ENCODE measurements at regions not wholly inside any gene's neighbourhood (a gene's known extent, or its start where the extent isn't known, plus 50 kb on each side); places are given as distances from the start of the nearest gene placed in this dataset.

- H3K27ac ChIP-seq, result no peak overlapping the region
- TF ChIP-seq, protein P1, sequence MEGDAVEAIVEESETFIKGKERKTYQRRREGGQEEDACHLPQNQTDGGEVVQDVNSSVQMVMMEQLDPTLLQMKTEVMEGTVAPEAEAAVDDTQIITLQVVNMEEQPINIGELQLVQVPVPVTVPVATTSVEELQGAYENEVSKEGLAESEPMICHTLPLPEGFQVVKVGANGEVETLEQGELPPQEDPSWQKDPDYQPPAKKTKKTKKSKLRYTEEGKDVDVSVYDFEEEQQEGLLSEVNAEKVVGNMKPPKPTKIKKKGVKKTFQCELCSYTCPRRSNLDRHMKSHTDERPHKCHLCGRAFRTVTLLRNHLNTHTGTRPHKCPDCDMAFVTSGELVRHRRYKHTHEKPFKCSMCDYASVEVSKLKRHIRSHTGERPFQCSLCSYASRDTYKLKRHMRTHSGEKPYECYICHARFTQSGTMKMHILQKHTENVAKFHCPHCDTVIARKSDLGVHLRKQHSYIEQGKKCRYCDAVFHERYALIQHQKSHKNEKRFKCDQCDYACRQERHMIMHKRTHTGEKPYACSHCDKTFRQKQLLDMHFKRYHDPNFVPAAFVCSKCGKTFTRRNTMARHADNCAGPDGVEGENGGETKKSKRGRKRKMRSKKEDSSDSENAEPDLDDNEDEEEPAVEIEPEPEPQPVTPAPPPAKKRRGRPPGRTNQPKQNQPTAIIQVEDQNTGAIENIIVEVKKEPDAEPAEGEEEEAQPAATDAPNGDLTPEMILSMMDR (IDR thresholded peaks at IDR 0.05; ENCODE audit: low read depth, low read length), result no peak
- no peaks in the 10 kb centered on the region for H3K27me3 ChIP-seq (ENCODE audit: insufficient read depth, low read depth, severe bottlenecking)
- H3K9me3 ChIP-seq (ENCODE audit: severe bottlenecking), result no peaks in the 10 kb centered on the region
- DNase-seq, result no peak
- H3K36me3 ChIP-seq, result no peaks in the 10 kb centered on the region
- no peak overlapping the region for H3K4me3 ChIP-seq (ENCODE audit: low read depth, low read length)
Observed at GRCh38 chr4:62344915-62345314, 1144.8 kb downstream of the ADGRL3 start.

DNA sequence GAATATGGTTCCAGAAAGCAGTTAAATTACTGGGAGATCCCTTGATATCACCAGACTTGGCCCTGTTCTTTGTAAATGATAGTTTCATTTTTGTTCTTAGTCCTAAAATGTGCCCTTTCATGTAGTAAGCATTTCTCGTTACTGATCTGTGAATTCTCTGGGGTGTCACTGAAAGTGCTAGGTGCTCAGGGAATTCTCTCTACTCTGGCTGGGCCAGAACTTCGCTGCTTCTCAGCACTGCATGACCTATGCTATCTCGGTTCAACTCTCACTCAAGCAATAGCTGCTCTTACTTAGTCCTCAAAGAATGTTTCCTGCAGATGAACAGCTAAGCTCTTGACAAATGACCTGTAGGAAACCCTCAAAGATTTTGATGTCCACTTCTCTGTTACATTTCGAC, 1144.3 kb downstream of the ADGRL3 start:
- H3K4me3 ChIP-seq (ENCODE audit: low read depth, low read length), result no peak overlapping the region
- TF ChIP-seq, protein P1 (IDR thresholded peaks at IDR 0.05; ENCODE audit: low read depth, low read length), result no peak

DNA sequence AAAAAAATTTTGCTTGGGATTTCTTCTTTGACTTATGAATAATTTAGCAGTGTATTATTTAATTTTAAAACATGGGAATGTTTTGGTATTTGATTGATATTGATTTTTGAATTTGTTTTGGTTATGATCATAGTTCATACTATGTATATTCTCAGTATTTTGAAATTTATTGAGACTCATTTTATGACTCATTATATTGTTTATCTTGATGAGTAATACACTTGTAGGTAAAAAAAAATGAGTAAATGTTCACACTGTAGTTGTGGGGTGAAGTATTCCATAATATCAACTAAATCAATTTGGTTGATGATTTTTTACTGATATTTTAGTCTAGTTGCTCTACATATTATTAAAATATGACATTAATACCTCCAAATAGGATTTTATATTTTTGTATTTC, 1142.2 kb downstream of the ADGRL3 start:
- no peaks in the 10 kb centered on the region for H3K27me3 ChIP-seq (ENCODE audit: insufficient read depth, low read depth, severe bottlenecking)
- DNase-seq, result no peak
- H3K4me3 ChIP-seq (ENCODE audit: low read depth, low read length), result no peak overlapping the region
- H3K36me3 ChIP-seq, result no peaks in the 10 kb centered on the region
- H3K27ac ChIP-seq, result no peak overlapping the region
- H3K9me3 ChIP-seq (ENCODE audit: severe bottlenecking), result no peaks in the 10 kb centered on the region
- TF ChIP-seq, protein P1 (IDR thresholded peaks at IDR 0.05; ENCODE audit: low read depth, low read length), result no peak

More for the DNA sequence above, 1144.3 kb downstream of the ADGRL3 start:
- no peak overlapping the region for H3K27ac ChIP-seq
- H3K27me3 ChIP-seq (ENCODE audit: insufficient read depth, low read depth, severe bottlenecking), result no peaks in the 10 kb centered on the region
- H3K9me3 ChIP-seq (ENCODE audit: severe bottlenecking), result no peaks in the 10 kb centered on the region
- no peak for DNase-seq
- H3K36me3 ChIP-seq, result no peaks in the 10 kb centered on the region

- H3K36me3 ChIP-seq, result no peaks in the 10 kb centered on the region
Observed at GRCh38 chr4:62328526-62328925, 1128.4 kb downstream of the ADGRL3 start.

DNA sequence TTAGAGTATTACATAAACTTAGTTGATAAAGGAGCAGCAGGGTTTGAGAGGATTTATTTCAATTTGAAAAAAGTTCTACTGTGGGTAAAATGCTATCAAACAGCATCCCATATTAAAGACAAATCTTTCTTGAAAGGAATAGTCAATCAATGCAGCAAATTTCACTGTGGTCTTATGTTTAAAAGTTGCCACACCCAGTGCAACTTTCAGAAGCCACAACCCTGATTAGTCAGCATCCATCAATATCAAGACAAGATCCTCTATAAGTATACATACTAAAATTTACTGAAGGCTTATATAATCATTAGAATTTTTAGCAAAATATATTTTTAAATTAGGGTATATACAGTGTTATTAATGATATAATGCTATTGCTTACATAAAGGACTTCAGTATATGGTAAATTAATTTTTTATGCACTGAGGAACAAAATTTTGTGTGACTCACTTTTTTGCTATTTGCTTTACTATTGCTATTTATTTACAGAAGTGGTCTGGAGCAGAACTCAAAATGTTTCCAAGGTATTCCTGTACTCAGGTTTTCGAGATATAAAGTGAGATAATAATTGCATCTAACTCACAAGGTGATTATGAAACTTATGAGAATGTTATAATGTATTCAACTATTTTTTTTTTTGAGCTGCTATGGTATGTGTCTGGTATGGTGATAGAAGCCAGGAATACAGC, 1127.6 kb downstream of the ADGRL3 start:
- Histone ChIP-seq H3K36me3 (no peaks in the 10 kb centered on the region), H3K9me3 (ENCODE audit: severe bottlenecking) (no peaks in the 10 kb centered on the region)
- DNase-seq, result no peak

More at GRCh38 chr4:62328526-62328925, 1128.4 kb downstream of the ADGRL3 start:
- Histone ChIP-seq H3K9me3 (ENCODE audit: severe bottlenecking) (no peaks in the 10 kb centered on the region), H3K27me3 (ENCODE audit: insufficient read depth, low read depth, severe bottlenecking) (no peaks in the 10 kb centered on the region), H3K27ac (no peak overlapping the region), H3K4me3 (ENCODE audit: low read depth, low read length) (no peak overlapping the region)
- DNase-seq, result no peak
- TF ChIP-seq, protein P1 (IDR thresholded peaks at IDR 0.05; ENCODE audit: low read depth, low read length), result no peak

More for the DNA sequence above, 1127.6 kb downstream of the ADGRL3 start:
- TF ChIP-seq, protein P1 (IDR thresholded peaks at IDR 0.05; ENCODE audit: low read depth, low read length), result no peak
- H3K27ac ChIP-seq, result no peak overlapping the region
- H3K4me3 ChIP-seq (ENCODE audit: low read depth, low read length), result no peak overlapping the region
- no peaks in the 10 kb centered on the region for H3K27me3 ChIP-seq (ENCODE audit: insufficient read depth, low read depth, severe bottlenecking)
